Panc1 (cell line): ENCODE measurements at regions not wholly inside any gene's neighbourhood (a gene's known extent, or its start where the extent isn't known, plus 50 kb on each side); places are given as distances from the start of the nearest gene placed in this dataset.

Experiments
- ATAC-seq: fragments of 200-7000 bp; cut with Tn5 transposase; 2 replicates; pipeline ENCODE4 v1.9.1; 2020; ENCODE audit warnings: mild to moderate bottlenecking, moderate library complexity
- BruUV-seq: library from RNA; stranded (reverse); fragments of 400-500 nt; replicated peaks from 2 replicates; lab custom pipeline; 2021; lab: Mats Ljungman, UMichigan
- CTCF ChIA-PET: fragments of 300-600 bp; sonication (Branson Sonifier 250); formaldehyde crosslinking; loops from one replicate; lab custom pipeline; 2022; ENCODE audit warnings: antibody characterized with exemption; lab: Charles Lee
- POLR2A ChIA-PET: fragments of 300-600 bp; sonication (Branson Sonifier 250); formaldehyde crosslinking; loops from one replicate; lab custom pipeline; 2022; ENCODE audit warnings: antibody characterized with exemption; lab: Charles Lee
- DNase-seq: peaks from one replicate; pipeline ENCODE4 v3.0.0-alpha.2; 2010; ENCODE audit warnings: low read depth, low spot score
- H3K27ac ChIP-seq: 2 replicates; pipeline ENCODE4 v1.5.1; 2011; ENCODE audit warnings: mild to moderate bottlenecking, low read length, inconsistent platforms
- H3K27me3 ChIP-seq: fragments of 200-500 bp; sonication (Bioruptor generic); 2 replicates; pipeline ENCODE4 v1.6.0; 2014; ENCODE audit warnings: low read length, inconsistent platforms; ENCODE audit not compliant: control insufficient read depth, insufficient read depth
- H3K36me3 ChIP-seq: fragments of 200-500 bp; sonication (Bioruptor generic); 2 replicates; pipeline ENCODE4 v1.5.1; 2014; ENCODE audit warnings: inconsistent platforms, mild to moderate bottlenecking, low read length, moderate library complexity; ENCODE audit not compliant: control insufficient read depth, insufficient read depth
- H3K4me1 ChIP-seq: 2 replicates; pipeline ENCODE4 v1.5.1; 2011; ENCODE audit warnings: inconsistent platforms, mild to moderate bottlenecking, low read length, moderate library complexity; ENCODE audit not compliant: control insufficient read depth, insufficient read depth
- H3K4me3 ChIP-seq, 2 experiments: 2 replicates each; pipeline ENCODE4 v1.5.1; 2011 to 2012; ENCODE audit warnings: low read depth in 2 of 2, low read length in 2 of 2, mild to moderate bottlenecking in 2 of 2, inconsistent platforms in 1 of 2, moderate library complexity in 1 of 2
- H3K9me3 ChIP-seq: fragments of 200-500 bp; sonication (Bioruptor generic); 2 replicates; pipeline ENCODE4 v1.5.1; 2014; ENCODE audit warnings: low read depth, mild to moderate bottlenecking, inconsistent platforms, low read length, moderate library complexity; ENCODE audit not compliant: control insufficient read depth, insufficient read depth
- CTCF ChIP-seq: fragments of 450-650 bp; IDR thresholded peaks from 2 replicates; pipeline ENCODE4 v1.5.1; 2017; ENCODE audit warnings: mild to moderate bottlenecking
- POLR2AphosphoS5 ChIP-seq: IDR thresholded peaks from 2 replicates; pipeline ENCODE4 v1.6.1; 2012; ENCODE audit warnings: mild to moderate bottlenecking, low read depth, low read length, moderate library complexity
- REST ChIP-seq, 2 experiments: IDR thresholded peaks; 2 replicates each; pipeline ENCODE4 v1.6.1; 2011 to 2012; ENCODE audit warnings: low read depth in 2 of 2, control low read depth in 1 of 2, low read length in 1 of 2, mild to moderate bottlenecking in 1 of 2, moderate library complexity in 1 of 2; ENCODE audit not compliant: insufficient read depth in 1 of 2
- SIN3A ChIP-seq: IDR thresholded peaks from 2 replicates; pipeline ENCODE4 v1.6.1; 2012; ENCODE audit warnings: low read depth, mild to moderate bottlenecking, low read length, moderate library complexity, borderline replicate concordance; ENCODE audit not compliant: insufficient read depth
- TCF7L2 ChIP-seq: IDR thresholded peaks from 2 replicates; pipeline ENCODE4 v1.6.1; 2011; ENCODE audit warnings: mild to moderate bottlenecking, low read depth, low read length, inconsistent platforms
- in situ Hi-C: cut with HindIII; loops from 2 replicates; pipeline ENCODE4 v1.10.0; 2016; ENCODE audit warnings: low sequenced_read_pairs, low pct_unique_long_range_greater_than_20kb
- intact Hi-C: fragments of 100-400 bp; cut with micrococcal nuclease; formaldehyde crosslinking; loops from one replicate; pipeline ENCODE4 v1.10.0; 2022; ENCODE audit not compliant: unreplicated experiment

- TF ChIP-seq TCF7L2 (no peak), REST (IDR thresholded peaks at IDR 0.05; ENCODE audit: insufficient read depth in 1 of 2, low read depth in 2 of 2, low read length in 1 of 2) (no peak), POLR2AphosphoS5 (no peak), CTCF (no peak), SIN3A (no peak)
- in situ Hi-C loops (no loop called here), intact Hi-C loops (no loop called here)
- ChIA-PET CTCF (no interaction called here), POLR2A (no interaction called here)
- Histone ChIP-seq H3K4me3 (no peak overlapping the region), H3K4me1 (no peaks in the 10 kb centered on the region), H3K27ac (no peak overlapping the region), H3K27me3 (no peaks in the 10 kb centered on the region), H3K9me3 (no peaks in the 10 kb centered on the region), H3K36me3 (no peaks in the 10 kb centered on the region; the same call in 1 of the 2 replicates)
- ATAC-seq: no peak
- BruUV-seq: no TSS peak
- no peak for DNase-seq
These were observed 195.7 kb downstream of the PALM2AKAP2 start for GRCh38 chr9:109975574-109976295.

- BruUV-seq: no TSS peak
- Histone ChIP-seq H3K27me3 (no peaks in the 10 kb centered on the region), H3K9me3 (no peaks in the 10 kb centered on the region), H3K27ac (no peak overlapping the region), H3K4me1 (no peaks in the 10 kb centered on the region), H3K36me3 (no peaks in the 10 kb centered on the region; the same call in 1 of the 2 replicates), H3K4me3 (no peak overlapping the region)
- ChIA-PET CTCF (no interaction called here), POLR2A (no interaction called here)
- in situ Hi-C loops: no loop called here
- ATAC-seq (no peak), DNase-seq (no peak)
- intact Hi-C loops: no loop called here
- no peak for TF ChIP-seq TCF7L2
- no peak for TF ChIP-seq SIN3A
- TF ChIP-seq REST (IDR thresholded peaks at IDR 0.05; ENCODE audit: insufficient read depth in 1 of 2, low read depth in 2 of 2, low read length in 1 of 2): no peak
- TF ChIP-seq POLR2AphosphoS5: no peak
- TF ChIP-seq CTCF: no peak
These were observed 196.3 kb downstream of the PALM2AKAP2 start for GRCh38 chr9:109976303-109976702.
